Fibroblast of mammary gland (primary cell): ENCODE measurements at regions not wholly inside any gene's neighbourhood (a gene's known extent, or its start where the extent isn't known, plus 50 kb on each side); places are given as distances from the start of the nearest gene placed in this dataset.
A peak's percentile ranks its signal among the peaks of the same experiment; 100 is the strongest.
"Not testable (repeated sequence)": the region's sequence is repeated elsewhere in the genome, so short reads cannot be mapped to it uniquely, and the experiment has no call there.

Source experiments
- DNase-seq: peaks from one replicate; pipeline ENCODE4 v3.0.0-alpha.2; 2010; ENCODE audit warnings: low read depth
- H3K4me3 ChIP-seq: 2 replicates; pipeline ENCODE4 v1.5.1; 2011; ENCODE audit warnings: low read depth, mild to moderate bottlenecking, low read length, moderate library complexity; ENCODE audit not compliant: control insufficient read depth
- TF ChIP-seq, protein P1 (sequence below): conservative IDR thresholded peaks from 2 replicates; pipeline ENCODE4 v1.5.1; 2011; ENCODE audit warnings: low read depth, low read length, inconsistent platforms; ENCODE audit not compliant: control insufficient read depth, insufficient read depth

DNA sequence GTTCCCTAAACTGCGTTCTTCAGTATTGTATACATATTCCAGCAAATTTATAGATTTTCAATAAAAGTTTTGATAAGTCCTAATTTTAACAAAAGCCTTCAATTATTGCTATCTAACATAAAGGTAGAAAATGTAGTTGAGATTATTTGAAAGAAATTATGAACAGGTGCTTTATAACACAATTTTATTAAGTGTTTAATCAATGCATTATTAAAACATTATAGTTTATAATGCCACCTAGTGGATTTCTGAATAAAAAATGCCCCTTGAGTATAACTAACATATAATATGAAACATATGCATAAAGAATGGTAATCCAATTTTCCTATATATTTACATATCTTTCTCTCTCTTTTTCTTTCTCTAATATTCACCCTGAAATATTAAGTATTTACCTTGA is 515.3 kb downstream of the SLC6A15 start:
- no peak overlapping the region for H3K4me3 ChIP-seq
- DNase-seq = peak; percentile 27
- TF ChIP-seq, protein P1, sequence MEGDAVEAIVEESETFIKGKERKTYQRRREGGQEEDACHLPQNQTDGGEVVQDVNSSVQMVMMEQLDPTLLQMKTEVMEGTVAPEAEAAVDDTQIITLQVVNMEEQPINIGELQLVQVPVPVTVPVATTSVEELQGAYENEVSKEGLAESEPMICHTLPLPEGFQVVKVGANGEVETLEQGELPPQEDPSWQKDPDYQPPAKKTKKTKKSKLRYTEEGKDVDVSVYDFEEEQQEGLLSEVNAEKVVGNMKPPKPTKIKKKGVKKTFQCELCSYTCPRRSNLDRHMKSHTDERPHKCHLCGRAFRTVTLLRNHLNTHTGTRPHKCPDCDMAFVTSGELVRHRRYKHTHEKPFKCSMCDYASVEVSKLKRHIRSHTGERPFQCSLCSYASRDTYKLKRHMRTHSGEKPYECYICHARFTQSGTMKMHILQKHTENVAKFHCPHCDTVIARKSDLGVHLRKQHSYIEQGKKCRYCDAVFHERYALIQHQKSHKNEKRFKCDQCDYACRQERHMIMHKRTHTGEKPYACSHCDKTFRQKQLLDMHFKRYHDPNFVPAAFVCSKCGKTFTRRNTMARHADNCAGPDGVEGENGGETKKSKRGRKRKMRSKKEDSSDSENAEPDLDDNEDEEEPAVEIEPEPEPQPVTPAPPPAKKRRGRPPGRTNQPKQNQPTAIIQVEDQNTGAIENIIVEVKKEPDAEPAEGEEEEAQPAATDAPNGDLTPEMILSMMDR = no peak

DNA sequence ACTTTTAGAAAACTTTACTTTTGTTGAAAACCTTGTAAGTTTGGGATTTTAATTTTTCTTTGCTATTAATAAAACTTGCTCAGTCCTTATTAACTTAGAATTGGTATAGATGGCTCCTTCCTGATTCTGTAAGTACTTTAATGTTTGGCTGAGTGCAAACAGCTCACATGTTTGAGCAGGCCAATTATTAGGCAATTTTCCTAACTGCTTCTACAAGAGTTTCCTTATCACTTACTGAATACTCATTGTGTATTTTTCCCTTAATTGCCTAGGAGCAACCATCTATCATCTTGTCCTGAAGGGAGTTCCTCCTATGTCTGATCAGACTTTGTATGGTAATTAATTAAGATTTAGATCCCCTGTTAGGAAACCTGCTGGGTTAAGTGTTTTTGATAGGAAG is 521.4 kb downstream of the SLC6A15 start:
- not testable (repeated sequence) for H3K4me3 ChIP-seq, DNase-seq

DNA sequence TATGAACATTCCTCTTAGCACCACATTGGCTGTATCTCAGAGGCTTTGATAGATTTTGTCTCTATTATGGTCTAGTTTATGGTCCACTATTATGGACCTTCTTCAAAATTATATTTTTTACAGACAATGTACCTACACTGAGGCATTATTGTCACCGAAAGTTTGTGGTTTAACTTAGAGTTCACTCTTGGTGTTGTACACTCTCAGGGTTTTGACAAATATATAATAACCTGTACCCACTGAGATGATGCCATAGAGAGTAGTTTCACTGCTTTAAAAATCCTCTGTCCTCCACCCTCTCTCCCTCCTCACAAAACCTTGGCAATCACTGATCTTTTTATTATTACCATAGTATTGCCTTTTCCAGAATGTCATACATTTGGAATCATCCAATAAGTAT is 528.2 kb downstream of the SLC6A15 start:
- TF ChIP-seq, protein P1 = no peak
- no peak for DNase-seq
- no peak overlapping the region for H3K4me3 ChIP-seq

DNA sequence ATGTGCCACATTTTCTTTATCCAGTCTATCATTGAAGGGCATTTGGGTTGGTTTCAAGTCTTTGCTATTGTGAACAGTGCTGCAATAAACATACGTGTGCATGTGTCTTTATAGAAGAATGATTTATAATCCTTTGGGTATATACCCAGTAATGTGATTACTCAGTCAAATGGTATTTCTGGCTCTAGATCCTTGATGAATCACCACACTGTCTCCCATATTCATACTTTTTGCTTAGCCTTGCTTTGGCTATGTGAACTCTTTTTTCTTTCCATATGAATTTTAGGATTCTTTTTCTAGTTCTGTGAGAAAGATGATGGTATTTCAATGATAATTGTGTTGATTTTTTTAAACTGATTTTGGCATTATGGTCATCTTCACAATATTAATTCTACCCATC is 530.1 kb downstream of the SLC6A15 start:
- H3K4me3 ChIP-seq = not testable (repeated sequence)
- DNase-seq = peak; percentile 81

DNA sequence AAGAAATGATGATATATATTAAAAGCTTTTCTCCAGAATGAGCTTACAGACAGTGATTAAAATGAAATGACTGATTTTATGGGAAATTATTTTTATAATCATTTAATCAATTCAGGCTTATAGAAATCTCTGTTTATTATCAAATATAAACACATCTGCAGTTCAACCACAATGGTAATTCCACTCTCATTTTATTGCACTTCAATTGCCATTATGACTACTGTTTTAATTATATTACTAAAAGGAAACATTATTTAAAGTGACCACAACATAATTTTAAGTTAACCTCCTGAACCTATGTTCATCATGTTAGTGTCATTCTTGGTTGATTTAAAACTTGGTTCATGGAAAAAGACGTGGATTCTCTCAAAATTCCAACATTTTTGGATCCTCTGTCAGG is 536.3 kb downstream of the SLC6A15 start:
- TF ChIP-seq, protein P1 = no peak
- H3K4me3 ChIP-seq = no peak overlapping the region
- DNase-seq = no peak

DNA sequence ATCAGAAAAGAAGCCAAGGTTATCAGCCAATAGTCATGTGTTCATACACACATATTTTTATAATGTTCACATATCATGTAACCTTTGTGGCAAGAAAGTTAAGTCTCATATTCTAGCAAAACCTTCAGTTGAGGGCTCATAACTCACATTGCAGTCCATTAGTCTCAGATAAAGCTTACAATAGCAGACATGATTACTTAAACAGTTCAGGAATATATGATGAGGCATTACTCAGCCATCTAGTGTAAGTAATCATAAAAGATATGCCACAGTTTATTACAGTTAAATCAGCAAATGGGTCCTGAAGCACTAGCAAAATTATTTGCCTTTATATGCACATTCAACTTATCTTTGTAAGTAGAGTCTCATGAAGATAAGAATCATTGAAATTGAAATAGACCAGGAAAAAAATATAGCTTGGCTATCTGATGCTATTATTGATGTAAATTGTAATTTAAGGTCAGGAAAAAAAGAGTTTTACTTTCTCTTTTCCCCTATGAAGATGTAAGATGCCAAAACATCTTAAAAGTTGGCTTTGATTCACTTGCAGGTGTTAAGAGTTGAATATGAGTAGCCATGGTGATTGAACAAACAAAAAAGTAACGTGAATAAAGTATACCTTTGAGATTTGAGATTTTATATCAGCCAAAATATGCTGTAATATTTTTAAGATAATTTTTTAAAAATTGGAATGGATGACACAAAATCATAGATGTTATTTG is 537.0 kb downstream of the SLC6A15 start:
- DNase-seq = peak; percentile 24
- H3K4me3 ChIP-seq = no peak overlapping the region
- TF ChIP-seq, protein P1 = no peak

DNA sequence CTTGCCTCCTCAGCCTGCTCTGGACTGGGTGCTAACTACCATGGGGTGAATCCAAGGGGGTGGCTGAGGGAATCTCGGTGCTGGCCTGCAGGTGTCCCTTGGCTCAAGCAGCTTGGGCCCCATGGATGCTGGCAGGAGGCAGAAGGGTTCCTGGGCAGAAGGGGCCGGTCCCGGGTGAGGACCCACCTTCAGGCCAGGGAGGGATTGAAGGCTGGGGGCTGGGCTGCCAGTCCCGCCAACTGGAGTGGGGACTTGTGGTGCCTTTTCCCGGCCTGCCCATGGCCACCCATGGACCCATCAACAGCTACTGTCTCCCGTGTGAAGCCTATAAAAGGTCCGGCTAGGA is 550.1 kb downstream of the SLC6A15 start:
- no peak for DNase-seq
- TF ChIP-seq, protein P1 = no peak
- H3K4me3 ChIP-seq = no peak overlapping the region
